ENCODE measurements at regions not wholly inside any gene's neighbourhood (a gene's known extent, or its start where the extent isn't known, plus 50 kb on each side); places are given as distances from the start of the nearest gene placed in this dataset.

DNA sequence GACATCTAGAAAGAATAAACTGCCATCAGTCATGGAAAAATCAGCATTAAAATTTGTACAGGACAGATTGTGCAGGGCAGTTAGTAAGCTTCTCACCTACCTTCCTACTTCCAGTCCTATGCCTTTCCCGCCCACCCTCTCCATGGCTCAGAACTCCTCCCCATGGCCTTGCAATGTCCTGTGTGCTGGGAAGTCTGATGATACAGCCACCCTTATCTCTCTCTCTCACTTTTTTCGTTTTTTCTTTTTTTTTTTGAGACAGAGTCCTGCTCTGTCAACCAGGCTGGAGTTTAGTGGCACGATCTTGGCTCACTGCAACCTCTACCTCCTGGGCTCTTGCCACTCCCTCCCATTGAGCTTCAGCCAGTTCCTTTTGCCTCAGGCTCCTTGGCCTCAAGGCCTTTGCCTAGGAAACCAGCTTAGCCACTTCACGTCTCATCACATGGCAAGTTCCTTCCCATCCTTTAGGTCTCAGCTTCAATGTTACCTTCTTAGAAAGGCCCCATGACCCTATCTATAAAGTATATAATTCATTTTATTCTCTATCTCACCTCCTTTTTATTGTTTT, 259.7 kb downstream of the NKX6-1 start:
- ChIA-PET POLR2A (no interaction called here), CTCF (interaction anchor here (0.5 kb wide), 1 partner anchor 236 kb away, joined by 5 read pairs; no protein-coding TSS in a partner anchor)
- Histone ChIP-seq H3K27me3 (ENCODE audit: control insufficient read depth in 2 of 2, insufficient read depth in 2 of 2, low read length in 2 of 2) (no peaks in the 10 kb centered on the region), H2AFZ (ENCODE audit: low read depth, low read length) (no peak overlapping the region), H3K4me1 (ENCODE audit: control insufficient read depth, extremely low read depth, insufficient read depth, low read length) (no peaks in the 10 kb centered on the region), H3K4me3 (replicated peaks in 1 of 3; ENCODE audit: insufficient read depth in 1 of 3, low read depth in 1 of 3, low read length in 3 of 3) (no peak overlapping the region), H3K36me3 (ENCODE audit: control insufficient read depth in 2 of 2, extremely low read depth in 1 of 2, insufficient read depth in 2 of 2, low read length in 2 of 2) (no peaks in the 10 kb centered on the region), H3K79me2 (ENCODE audit: control insufficient read depth, insufficient read depth, low read length) (no peaks in the 10 kb centered on the region), H3K9me3 (replicated peaks; ENCODE audit: control insufficient read depth, insufficient read depth, low read length) (no peaks in the 10 kb centered on the region), H3K27ac (ENCODE audit: insufficient read depth, low read depth, low read length) (no peak overlapping the region), H3K9ac (replicated peaks; ENCODE audit: extremely low read depth, insufficient read depth, low read length) (no peak overlapping the region), H4K20me1 (replicated peaks; ENCODE audit: control insufficient read depth, extremely low read depth, insufficient read depth, low read length) (no peaks in the 10 kb centered on the region), H3K9me1 (replicated peaks; ENCODE audit: control insufficient read depth, extremely low read depth, insufficient read depth, low read length) (no peaks in the 10 kb centered on the region), H3K4me2 (ENCODE audit: insufficient read depth, low read length) (no peak overlapping the region)
- dilution Hi-C loops (cut with MboI; ENCODE audit: extremely low pct_ligation_motif_present, low sequenced_read_pairs) (no loop called here), intact Hi-C loops (cut with micrococcal nuclease) (no loop called here)
- no peak for TF ChIP-seq POLR2A (IDR thresholded peaks at IDR 0.05; ENCODE audit: low read depth, low read length)
- TF ChIP-seq MYC (IDR thresholded peaks at IDR 0.05; ENCODE audit: low read depth, low read length) = no peak
- TF ChIP-seq JUN (IDR thresholded peaks at IDR 0.05; ENCODE audit: borderline replicate concordance, insufficient read depth, insufficient read length, low read depth) = no peak
- TF ChIP-seq GATA2 (IDR thresholded peaks at IDR 0.05; ENCODE audit: insufficient read depth, insufficient read length, low read depth, low read length) = no peak
- TF ChIP-seq, protein P1, sequence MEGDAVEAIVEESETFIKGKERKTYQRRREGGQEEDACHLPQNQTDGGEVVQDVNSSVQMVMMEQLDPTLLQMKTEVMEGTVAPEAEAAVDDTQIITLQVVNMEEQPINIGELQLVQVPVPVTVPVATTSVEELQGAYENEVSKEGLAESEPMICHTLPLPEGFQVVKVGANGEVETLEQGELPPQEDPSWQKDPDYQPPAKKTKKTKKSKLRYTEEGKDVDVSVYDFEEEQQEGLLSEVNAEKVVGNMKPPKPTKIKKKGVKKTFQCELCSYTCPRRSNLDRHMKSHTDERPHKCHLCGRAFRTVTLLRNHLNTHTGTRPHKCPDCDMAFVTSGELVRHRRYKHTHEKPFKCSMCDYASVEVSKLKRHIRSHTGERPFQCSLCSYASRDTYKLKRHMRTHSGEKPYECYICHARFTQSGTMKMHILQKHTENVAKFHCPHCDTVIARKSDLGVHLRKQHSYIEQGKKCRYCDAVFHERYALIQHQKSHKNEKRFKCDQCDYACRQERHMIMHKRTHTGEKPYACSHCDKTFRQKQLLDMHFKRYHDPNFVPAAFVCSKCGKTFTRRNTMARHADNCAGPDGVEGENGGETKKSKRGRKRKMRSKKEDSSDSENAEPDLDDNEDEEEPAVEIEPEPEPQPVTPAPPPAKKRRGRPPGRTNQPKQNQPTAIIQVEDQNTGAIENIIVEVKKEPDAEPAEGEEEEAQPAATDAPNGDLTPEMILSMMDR (IDR thresholded peaks at IDR 0.05; ENCODE audit: extremely low read depth in 1 of 2, insufficient read depth in 1 of 2, low read depth in 1 of 2, low read length in 2 of 2) = no peak
- TF ChIP-seq, protein P2, sequence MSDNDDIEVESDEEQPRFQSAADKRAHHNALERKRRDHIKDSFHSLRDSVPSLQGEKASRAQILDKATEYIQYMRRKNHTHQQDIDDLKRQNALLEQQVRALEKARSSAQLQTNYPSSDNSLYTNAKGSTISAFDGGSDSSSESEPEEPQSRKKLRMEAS (IDR thresholded peaks at IDR 0.05; ENCODE audit: insufficient read depth, insufficient read length) = no peak
- TF ChIP-seq FOS (IDR thresholded peaks at IDR 0.05; ENCODE audit: borderline replicate concordance, insufficient read depth, low read length) = no peak
- no peak for TF ChIP-seq POLR2AphosphoS5 (IDR thresholded peaks at IDR 0.05; ENCODE audit: insufficient read depth, low read depth, low read length)
- no peak for TF ChIP-seq EZH2 (IDR thresholded peaks at IDR 0.05; ENCODE audit: borderline replicate concordance, low read depth, low read length, severe bottlenecking)
- DNase-seq (ENCODE audit: low read depth, low spot score) = no peak
- no peak for FAIRE-seq
- no TSS peak for BruUV-seq (replicated peaks)
